ENCODE measurements at regions not wholly inside any gene's neighbourhood (a gene's known extent, or its start where the extent isn't known, plus 50 kb on each side); places are given as distances from the start of the nearest gene placed in this dataset.

- TF ChIP-seq CTCF (IDR thresholded peaks at IDR 0.05; ENCODE audit: low read depth, low read length, poor library complexity, severe bottlenecking) (no peak), EZH2phosphoT487 (IDR thresholded peaks at IDR 0.05; ENCODE audit: borderline replicate concordance, low read length) (no peak)
Measured at GRCh38 chr3:83628471-83628870, 1330.3 kb upstream of the CADM2 start.

Measured in DOHH2 (cell line).